Activated T-cell treated with anti-CD3 and anti-CD28 coated beads, Interleukin-2, amount 50 U/mL, for 24 hours (primary cell): ENCODE measurements at regions not wholly inside any gene's neighbourhood (a gene's known extent, or its start where the extent isn't known, plus 50 kb on each side); places are given as distances from the start of the nearest gene placed in this dataset.
"Not testable (repeated sequence)": the region's sequence is repeated elsewhere in the genome, so short reads cannot be mapped to it uniquely, and the experiment has no call there.

ENCODE experiments used
- DNase-seq: peaks from one replicate; pipeline ENCODE4 v3.0.0-alpha.2; 2020
- H3K27ac Mint-ChIP-seq: 2 replicates; pipeline ENCODE4 v1.8.0; 2020; ENCODE audit warnings: mild to moderate bottlenecking, mixed read lengths
- H3K27me3 Mint-ChIP-seq: 2 replicates; pipeline ENCODE4 v1.8.0; 2020; ENCODE audit warnings: mixed read lengths
- H3K36me3 Mint-ChIP-seq: 2 replicates; pipeline ENCODE4 v1.8.0; 2020; ENCODE audit warnings: low read depth, mixed read lengths
- H3K4me1 Mint-ChIP-seq: 2 replicates; pipeline ENCODE4 v1.8.0; 2020; ENCODE audit warnings: low read depth, mixed read lengths
- H3K4me3 Mint-ChIP-seq: 2 replicates; pipeline ENCODE4 v1.8.0; 2020; ENCODE audit warnings: mild to moderate bottlenecking, moderate library complexity, mixed read lengths
- H3K9me3 Mint-ChIP-seq: 2 replicates; pipeline ENCODE4 v1.8.0; 2020; ENCODE audit warnings: mixed read lengths

DNA sequence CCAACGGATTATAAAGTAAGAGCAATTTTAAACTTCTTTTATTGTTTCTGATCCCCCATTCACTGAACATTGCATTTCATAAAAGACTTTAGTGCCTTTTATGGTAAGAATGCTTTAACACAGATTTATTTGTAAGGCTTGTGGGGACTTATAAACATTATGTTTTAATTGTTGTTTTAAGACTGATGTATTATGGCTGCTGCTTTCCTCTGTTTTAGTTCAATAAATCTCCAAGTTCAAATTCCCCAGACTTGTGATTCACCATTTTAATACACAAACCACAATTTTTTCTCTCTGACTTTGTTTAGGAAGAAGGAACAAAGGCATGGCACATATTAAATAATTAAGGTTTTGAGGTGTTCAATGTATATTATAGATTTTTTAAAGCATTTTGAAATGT is 753.3 kb downstream of the SLC6A15 start:
- no peak overlapping the region for H3K27ac Mint-ChIP-seq
- H3K4me1 Mint-ChIP-seq, result no peaks in the 10 kb centered on the region
- no peaks in the 10 kb centered on the region for H3K9me3 Mint-ChIP-seq
- no peak overlapping the region for H3K4me3 Mint-ChIP-seq
- no peaks in the 10 kb centered on the region for H3K36me3 Mint-ChIP-seq
- no peaks in the 10 kb centered on the region for H3K27me3 Mint-ChIP-seq
- DNase-seq, result no peak

DNA sequence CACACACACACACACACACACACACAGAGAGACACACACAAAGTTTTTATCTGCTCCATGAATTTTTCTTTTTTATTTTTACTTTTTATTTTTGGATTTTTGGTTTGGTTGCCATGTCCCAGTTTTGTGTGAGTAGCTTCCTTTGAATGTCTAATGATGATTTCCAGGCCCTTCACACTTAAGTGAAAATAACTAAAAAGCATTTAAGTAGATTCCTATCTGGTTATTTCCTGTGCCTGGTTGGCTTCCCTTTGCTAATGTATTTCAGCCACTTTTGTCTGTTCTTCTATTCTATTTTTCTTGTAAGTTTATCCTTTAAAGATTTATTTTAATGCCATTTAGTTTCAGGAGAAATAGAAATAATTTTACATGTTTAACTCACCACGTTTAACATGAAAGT is 755.4 kb downstream of the SLC6A15 start:
- H3K36me3 Mint-ChIP-seq, result no peaks in the 10 kb centered on the region
- no peaks in the 10 kb centered on the region for H3K4me1 Mint-ChIP-seq
- H3K9me3 Mint-ChIP-seq, result peaks cover 8% of the 10 kb centered on the region
- DNase-seq, result no peak
- no peak overlapping the region for H3K4me3 Mint-ChIP-seq
- H3K27ac Mint-ChIP-seq, result no peak overlapping the region
- H3K27me3 Mint-ChIP-seq, result no peaks in the 10 kb centered on the region

DNA sequence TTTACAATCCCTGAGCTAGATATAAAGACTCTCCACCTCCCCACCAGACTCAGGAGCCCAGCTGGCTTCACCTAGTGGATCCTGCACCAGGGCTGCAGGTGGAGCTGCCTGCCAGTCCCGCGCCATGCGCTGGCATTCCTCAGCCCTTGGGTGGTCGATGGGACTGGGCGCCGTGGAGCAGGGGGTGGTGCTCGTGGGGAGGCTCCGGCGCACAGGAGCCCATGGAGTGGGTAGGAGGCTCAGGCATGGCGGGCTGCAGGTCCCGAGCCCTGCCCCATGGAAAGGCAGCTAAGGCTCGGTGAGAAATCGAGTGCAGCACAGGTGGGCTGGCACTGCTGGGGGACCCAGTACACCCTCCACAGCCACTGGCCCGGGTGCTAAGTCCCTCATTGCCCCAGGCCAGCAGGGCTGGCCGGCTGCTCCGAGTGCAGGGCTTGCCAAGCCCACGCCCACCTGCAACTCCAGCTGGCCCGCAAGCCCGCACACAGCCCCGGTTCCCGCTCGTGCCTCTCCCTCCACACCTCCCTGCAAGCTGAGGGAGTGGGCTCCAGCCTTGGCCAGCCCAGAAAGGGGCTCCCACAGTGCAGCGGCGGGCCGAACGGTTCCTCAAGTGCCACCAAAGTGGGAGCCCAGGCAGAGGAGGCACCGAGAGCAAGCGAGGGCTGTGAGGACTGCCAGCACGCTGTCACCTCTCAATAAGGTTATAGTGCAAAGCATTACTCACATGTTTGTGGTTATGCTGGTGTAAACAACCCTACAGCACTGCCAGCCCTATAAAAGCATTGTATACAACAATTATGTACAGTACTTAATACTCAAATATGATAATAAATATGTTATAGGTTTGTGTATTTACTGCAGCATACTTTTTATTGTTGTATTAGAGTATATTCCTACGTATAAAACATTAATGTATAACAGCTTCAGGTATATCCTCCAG is 757.3 kb downstream of the SLC6A15 start:
- not testable (repeated sequence) for H3K4me1 Mint-ChIP-seq

DNA sequence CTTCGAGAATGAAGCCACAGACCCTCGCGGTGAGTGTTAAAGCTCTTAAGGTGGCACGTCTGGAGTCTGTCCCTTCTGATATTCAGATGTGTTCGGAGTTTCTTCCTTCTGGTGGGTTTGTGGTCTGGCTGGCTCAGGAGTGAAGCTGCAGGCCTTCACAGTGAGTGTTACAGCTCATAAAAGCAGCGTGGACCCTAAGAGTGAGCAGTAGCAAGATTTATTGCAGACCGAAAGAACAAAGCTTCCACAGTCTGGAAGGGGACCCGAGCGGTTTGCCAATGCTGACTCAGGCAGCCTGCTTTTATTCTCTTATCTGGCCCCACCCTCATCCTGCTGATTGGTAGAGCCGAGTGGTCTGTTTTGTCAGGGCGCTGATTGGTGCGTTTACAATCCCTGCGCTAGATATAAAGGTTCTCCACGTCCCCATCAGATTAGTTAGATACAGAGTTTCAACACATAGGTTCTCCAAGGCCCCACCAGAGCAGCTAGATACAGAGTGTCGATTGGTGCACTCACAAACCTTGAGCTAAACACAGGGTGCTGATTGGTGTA is 758.1 kb downstream of the SLC6A15 start:
- H3K36me3 Mint-ChIP-seq, H3K27me3 Mint-ChIP-seq, H3K4me1 Mint-ChIP-seq, H3K27ac Mint-ChIP-seq, H3K4me3 Mint-ChIP-seq, DNase-seq: not testable (repeated sequence)
- peaks cover 12% of the 10 kb centered on the region for H3K9me3 Mint-ChIP-seq

More for the DNA sequence above, 757.3 kb downstream of the SLC6A15 start:
- H3K4me3 Mint-ChIP-seq, H3K27me3 Mint-ChIP-seq, H3K36me3 Mint-ChIP-seq, DNase-seq, H3K27ac Mint-ChIP-seq: not testable (repeated sequence)
- peaks cover 12% of the 10 kb centered on the region for H3K9me3 Mint-ChIP-seq

DNA sequence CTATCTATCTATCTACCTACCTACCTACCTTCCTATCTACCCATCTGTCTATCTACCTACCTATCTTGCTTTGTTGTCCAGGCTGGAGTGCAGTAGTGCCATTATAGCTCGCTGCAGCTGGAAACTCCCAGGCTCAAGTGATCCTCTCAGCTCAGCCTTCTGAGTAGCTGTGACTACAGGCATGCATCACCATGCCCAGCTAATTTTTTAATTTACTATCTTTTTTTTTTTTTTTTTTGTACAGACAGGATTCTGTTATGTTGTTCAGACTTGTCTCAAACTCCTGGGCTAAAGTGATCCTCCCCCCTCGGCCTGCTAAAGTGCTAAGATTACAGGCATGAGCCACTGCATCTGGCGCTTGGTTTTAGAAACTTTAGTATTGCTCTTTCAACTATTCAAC is 762.4 kb downstream of the SLC6A15 start:
- no peaks in the 10 kb centered on the region for H3K27me3 Mint-ChIP-seq
- H3K4me1 Mint-ChIP-seq, result no peaks in the 10 kb centered on the region
- H3K36me3 Mint-ChIP-seq, result no peaks in the 10 kb centered on the region
- no peak overlapping the region for H3K4me3 Mint-ChIP-seq
- no peak for DNase-seq
- H3K27ac Mint-ChIP-seq, result no peak overlapping the region
- H3K9me3 Mint-ChIP-seq, result peaks cover 23% of the 10 kb centered on the region

DNA sequence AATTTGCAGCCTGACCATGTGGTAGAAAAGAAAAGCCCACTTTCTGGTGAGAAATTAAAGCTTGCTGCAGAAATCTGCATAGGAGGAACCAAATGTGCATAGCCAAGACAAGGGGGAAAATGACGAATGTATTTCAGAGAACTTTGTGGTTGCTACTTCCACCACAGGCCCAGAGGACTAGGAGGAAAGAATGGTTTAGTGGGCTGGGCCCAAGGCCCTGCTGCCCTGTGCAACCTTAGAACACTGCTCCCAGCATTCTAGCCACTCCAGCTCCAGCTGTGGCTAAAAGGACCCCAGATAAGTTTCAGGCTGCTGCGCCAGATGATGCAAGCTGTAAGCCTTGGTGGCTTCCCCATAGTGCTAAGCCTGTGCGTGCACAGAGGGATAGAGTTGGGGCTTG is 764.3 kb downstream of the SLC6A15 start:
- H3K4me3 Mint-ChIP-seq, result no peak overlapping the region
- H3K9me3 Mint-ChIP-seq, result peaks cover 22% of the 10 kb centered on the region
- H3K27me3 Mint-ChIP-seq, result no peaks in the 10 kb centered on the region
- H3K36me3 Mint-ChIP-seq, result no peaks in the 10 kb centered on the region
- DNase-seq, result no peak
- H3K4me1 Mint-ChIP-seq, result no peaks in the 10 kb centered on the region
- H3K27ac Mint-ChIP-seq, result no peak overlapping the region

DNA sequence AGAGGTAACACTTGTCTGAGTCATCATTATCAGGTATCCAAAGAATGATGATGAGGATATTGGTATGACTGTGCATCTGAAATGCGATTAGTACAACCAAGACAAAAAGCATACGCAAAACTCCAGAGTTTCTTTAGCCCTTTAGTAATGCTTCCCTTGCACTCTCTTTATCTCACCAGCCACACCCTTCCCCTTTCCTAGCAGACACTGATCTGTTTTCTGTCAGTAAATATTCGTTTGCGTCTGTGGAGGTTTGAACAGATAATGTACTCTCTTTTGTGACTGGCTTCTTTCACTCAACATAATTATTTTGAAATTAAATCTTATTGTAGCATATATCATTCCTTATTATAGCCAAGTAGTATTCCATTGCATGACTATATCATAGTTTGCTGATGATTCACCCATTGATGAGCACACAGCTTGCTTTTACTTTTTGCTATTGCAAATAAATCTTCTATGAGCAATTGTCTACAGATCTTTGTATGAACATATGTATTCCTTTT is 775.7 kb downstream of the SLC6A15 start:
- H3K9me3 Mint-ChIP-seq, result peaks cover 3% of the 10 kb centered on the region
- H3K4me3 Mint-ChIP-seq, result no peak overlapping the region
- H3K36me3 Mint-ChIP-seq, result no peaks in the 10 kb centered on the region
- no peak for DNase-seq
- no peaks in the 10 kb centered on the region for H3K27me3 Mint-ChIP-seq
- H3K27ac Mint-ChIP-seq, result no peak overlapping the region
- H3K4me1 Mint-ChIP-seq, result no peaks in the 10 kb centered on the region

DNA sequence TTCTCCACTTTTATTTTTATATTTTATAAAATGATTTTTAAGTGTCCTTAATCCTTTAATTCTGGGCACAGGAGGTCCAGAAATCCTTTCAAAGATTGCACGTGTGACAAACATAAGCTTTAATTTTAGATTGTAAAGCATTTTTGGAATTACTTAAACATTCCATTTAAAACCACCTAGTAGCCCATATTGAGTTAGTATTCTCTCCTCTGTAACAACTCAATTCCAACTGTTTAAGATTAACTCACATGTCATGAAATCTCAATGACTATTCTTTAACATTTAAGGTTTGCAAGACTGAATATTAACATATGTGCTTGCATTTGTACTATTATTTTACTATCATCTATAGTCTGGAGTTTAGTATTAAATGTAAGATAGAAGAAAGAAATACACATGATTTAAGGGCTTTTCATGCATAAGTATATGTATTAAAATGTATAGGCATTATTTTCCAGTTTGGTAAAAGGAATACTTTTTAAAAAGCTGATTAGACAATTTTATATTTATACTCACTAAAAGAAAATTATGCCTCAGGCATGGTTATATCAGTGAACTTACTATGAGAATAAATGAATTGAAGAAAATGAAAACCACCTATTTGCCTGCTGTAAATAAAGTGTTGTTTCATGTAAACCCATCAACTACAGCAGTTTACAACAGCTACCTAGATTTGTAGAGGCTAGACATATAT is 776.9 kb downstream of the SLC6A15 start:
- Mint-ChIP-seq H3K9me3 (peaks cover 3% of the 10 kb centered on the region), H3K27ac (no peak overlapping the region), H3K27me3 (no peaks in the 10 kb centered on the region), H3K4me3 (no peak overlapping the region), H3K36me3 (no peaks in the 10 kb centered on the region), H3K4me1 (no peaks in the 10 kb centered on the region)
- no peak for DNase-seq

DNA sequence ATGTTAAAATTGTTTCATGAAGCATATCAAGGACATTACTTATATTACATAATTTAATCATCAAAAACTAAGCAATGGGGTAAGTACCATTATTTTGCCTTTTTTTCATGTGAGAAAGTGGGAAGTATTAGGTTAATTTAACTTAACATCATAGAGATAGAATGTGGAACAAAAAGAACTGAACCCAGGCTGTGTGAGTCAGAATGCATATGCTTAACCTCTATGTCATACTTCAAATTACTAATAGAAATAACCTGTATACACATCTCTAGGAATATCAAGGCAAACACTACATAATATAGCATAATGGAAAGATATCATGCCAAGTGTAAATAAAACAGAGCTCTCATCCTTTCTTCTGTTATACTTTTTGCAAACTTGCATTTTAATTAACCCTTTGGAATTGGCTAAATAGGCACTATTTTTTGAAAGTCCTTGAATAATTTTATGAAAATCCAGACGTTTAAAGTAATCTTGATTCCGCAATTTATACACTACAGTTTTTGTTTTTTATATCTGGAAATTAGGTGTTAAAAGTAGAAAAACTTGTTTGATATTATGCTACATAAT is 777.7 kb downstream of the SLC6A15 start:
- peaks cover 3% of the 10 kb centered on the region for H3K9me3 Mint-ChIP-seq
- H3K27me3 Mint-ChIP-seq, result no peaks in the 10 kb centered on the region
- no peak for DNase-seq
- no peak overlapping the region for H3K4me3 Mint-ChIP-seq
- H3K27ac Mint-ChIP-seq, result no peak overlapping the region
- H3K36me3 Mint-ChIP-seq, result no peaks in the 10 kb centered on the region
- no peaks in the 10 kb centered on the region for H3K4me1 Mint-ChIP-seq

DNA sequence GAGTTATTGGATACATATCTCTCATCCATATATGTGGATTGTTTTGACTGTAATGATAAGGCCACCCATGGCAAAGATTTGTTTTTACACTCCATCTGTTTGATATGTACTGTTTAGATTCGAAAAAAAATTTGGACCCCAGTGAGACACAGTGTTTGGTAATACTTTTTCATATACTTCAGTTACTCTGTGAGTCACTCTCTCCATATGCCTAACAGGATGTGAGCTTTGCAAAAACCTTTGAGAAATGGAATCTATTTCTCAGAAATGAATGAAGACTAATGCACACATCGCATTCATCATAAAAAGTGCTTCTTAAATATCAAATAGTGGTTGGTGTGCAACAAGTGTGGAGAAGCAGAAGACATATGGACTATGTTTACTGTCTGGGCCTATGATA is 781.5 kb downstream of the SLC6A15 start:
- Mint-ChIP-seq H3K9me3 (no peaks in the 10 kb centered on the region), H3K27ac (no peak overlapping the region), H3K4me3 (no peak overlapping the region), H3K27me3 (no peaks in the 10 kb centered on the region), H3K36me3 (no peaks in the 10 kb centered on the region), H3K4me1 (no peaks in the 10 kb centered on the region)
- no peak for DNase-seq

DNA sequence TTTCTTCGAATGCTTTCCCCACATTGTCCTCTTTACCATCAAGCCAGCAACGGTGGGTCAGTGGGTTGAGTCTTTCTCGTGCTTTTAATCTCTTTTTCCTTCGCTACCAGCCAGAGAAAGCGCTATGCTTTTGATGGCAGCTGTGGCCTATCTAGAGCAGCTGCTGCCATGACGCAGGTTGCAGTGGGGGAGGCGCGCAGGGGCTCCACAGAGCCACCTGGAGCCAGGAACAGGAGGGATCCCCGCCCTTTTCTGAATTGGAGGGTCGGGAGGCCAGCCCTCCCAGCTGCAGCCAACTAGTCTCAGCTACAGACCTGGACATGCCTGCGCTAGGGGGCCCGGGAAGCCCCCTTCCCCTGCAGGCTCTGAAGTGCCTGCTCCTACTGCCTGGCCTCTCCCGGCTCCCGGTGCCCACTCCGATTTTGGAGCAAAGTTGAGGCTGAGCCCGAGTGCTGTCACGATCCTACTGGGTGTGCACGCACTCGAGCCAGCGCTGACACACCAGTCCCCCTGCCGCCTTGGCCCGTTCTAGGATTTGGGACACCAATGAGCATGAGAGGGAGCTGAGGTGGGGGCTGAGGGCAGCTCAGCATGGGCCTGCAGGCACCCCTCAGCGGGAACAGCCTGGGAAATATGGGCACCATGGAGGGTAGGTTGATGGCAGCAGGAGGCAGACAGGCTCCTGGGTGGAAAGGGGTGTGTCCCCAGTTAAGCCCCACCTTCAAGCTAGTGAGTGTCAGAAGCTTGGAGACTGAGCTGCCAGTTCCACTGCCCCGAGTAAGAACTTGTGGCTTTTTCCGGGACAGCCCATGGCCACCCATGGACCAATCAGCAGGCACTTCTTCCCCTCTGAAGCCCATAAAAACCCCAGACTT is 784.2 kb downstream of the SLC6A15 start:
- peaks cover 2% of the 10 kb centered on the region for H3K9me3 Mint-ChIP-seq
- no peak for DNase-seq
- H3K27me3 Mint-ChIP-seq, result no peaks in the 10 kb centered on the region
- no peaks in the 10 kb centered on the region for H3K36me3 Mint-ChIP-seq
- H3K27ac Mint-ChIP-seq, result no peak overlapping the region
- no peak overlapping the region for H3K4me3 Mint-ChIP-seq
- H3K4me1 Mint-ChIP-seq, result no peaks in the 10 kb centered on the region

DNA sequence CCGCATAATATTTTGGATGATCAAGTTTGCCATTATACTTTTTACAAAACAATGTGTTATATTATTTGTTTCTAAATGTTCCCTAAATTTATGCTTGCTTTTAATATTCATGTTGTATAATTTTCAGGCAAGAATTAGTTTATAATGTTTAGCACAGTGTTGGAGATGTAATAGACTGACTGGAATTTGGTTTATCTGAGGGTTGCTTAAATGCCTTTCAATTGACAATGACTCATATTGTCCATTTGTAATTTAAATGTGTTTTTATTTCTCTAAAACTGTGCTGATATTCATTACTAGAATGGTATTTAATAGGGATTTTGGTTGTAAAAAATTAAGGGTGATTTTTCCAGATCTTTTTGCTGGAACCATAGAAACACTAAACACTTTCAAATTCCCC is 788.4 kb downstream of the SLC6A15 start:
- H3K9me3 Mint-ChIP-seq, result peaks cover 4% of the 10 kb centered on the region
- H3K27me3 Mint-ChIP-seq, result no peaks in the 10 kb centered on the region
- no peak overlapping the region for H3K27ac Mint-ChIP-seq
- H3K4me3 Mint-ChIP-seq, result no peak overlapping the region
- no peaks in the 10 kb centered on the region for H3K4me1 Mint-ChIP-seq
- H3K36me3 Mint-ChIP-seq, result no peaks in the 10 kb centered on the region
- no peak for DNase-seq

DNA sequence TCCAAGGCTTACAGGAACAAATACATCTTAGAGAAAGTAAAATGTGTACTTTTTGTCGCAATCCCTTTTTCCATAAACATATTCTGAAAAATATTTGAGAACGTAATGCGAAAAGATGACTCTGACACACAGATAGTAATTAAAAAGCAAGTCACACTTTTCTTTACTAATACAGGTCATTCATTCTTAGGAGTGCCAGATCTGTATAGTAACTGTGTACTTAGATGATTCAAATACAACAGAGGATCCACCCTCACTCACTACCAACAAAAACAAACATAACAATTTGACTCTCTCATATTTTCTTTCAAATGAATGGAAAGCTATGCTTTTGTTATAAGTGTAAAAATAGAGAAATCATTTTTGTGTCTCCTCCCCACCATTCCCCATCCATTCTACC is 795.4 kb downstream of the SLC6A15 start:
- Mint-ChIP-seq H3K36me3 (no peaks in the 10 kb centered on the region), H3K9me3 (peaks cover 9% of the 10 kb centered on the region), H3K4me3 (no peak overlapping the region), H3K4me1 (no peaks in the 10 kb centered on the region), H3K27ac (no peak overlapping the region), H3K27me3 (no peaks in the 10 kb centered on the region)
- DNase-seq, result no peak

DNA sequence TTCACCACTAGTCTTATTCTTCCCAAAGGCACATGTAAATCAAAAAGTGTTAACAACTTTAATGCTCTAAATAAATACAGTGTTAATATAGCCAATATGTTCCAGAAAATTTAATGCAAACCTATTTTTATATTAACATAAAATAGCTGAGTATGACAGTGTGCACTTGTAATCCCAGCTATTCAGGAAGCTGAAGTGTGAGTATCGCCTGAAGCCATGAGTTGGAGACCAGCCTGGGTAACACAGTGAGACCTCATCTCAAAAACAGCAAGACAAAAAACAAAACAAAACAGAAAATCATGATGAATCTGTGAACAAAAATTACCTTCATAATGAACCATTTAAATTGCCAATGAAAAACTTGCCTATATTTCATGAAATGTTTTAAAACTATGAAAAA is 798.9 kb downstream of the SLC6A15 start:
- DNase-seq, result no peak
- no peak overlapping the region for H3K4me3 Mint-ChIP-seq
- no peaks in the 10 kb centered on the region for H3K27me3 Mint-ChIP-seq
- peaks cover 10% of the 10 kb centered on the region for H3K9me3 Mint-ChIP-seq
- no peaks in the 10 kb centered on the region for H3K4me1 Mint-ChIP-seq
- H3K27ac Mint-ChIP-seq, result no peak overlapping the region
- H3K36me3 Mint-ChIP-seq, result no peaks in the 10 kb centered on the region
